IPS-NIHi11 (cell line): ENCODE measurements at regions not wholly inside any gene's neighbourhood (a gene's known extent, or its start where the extent isn't known, plus 50 kb on each side); places are given as distances from the start of the nearest gene placed in this dataset.

Experiments used
- DNase-seq: peaks from one replicate; pipeline ENCODE4 v3.0.0; 2012; ENCODE audit warnings: mixed read lengths, low spot score

DNA sequence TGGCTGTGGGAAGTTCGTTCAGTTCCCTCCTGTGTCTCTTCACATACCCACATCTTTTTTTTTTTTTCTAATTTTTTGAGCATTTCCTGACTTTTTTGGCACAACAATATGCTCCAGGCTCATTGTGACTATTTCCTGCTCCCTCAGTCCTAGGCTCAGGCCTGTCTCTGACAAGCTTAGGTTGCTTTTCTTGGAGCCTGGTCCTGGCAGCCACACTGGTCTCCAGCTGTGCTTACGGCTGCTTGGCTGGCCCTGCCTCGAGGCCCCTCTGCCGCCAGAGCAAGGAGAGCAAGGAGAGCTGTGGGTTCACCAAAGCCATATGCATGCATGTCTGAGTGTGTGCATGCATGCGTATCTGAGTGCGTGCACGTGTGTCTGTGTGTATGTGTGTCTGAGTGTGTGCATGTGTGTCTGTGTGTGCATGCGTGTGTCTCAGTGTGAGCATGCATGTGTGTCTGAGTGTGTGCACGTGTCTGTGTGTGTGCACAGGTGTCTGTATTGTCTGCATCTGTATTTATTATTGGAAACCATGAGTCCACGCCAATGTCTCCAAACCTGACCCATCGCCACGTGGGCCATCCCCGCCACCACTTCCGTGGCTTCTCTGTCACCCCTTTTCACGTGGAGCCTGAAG is 766.1 kb upstream of the SALL3 start:
- DNase-seq, result no peak

DNA sequence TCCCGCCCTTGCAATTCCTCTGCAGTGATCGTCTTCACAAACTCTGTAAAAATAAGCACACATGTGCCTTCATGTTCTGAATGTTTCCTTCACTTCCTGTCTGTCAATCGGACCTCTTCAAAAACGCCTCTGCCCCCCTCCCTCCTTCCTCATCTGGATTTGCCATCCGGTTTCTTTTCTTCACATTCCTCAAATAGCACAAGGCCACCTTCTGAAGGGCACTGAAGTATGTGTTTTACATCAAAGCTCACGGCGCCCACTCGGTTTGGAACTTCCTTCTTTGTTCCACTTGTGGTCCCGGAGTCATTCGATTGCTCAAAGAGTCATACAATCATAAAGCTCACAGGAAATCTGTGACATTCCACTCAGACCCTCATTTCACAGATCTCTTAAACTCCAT is 758.1 kb upstream of the SALL3 start:
- DNase-seq, result no peak

DNA sequence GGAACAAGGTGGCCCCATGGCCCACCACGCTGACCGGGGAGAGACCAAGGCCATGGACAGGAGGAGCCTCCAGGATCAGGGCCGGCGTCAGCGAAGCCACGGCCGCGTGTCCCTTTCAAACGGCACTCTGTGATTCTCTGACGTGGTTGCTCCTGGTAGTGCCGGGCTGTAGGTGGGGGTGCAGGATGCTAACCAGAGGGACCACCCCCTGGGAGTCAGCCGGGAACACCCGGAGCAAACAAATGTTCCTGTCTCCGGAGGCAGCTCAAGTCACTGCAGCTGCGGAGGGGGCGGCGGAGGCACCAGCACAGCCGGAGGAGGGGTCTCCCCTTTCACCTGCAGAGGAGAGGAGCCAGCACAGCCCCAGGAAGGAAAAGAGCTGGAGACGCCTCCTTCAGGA is 750.6 kb upstream of the SALL3 start:
- peak; percentile 60 for DNase-seq

GRCh38 chr18:78230911-78231310 is 748.7 kb upstream of the SALL3 start:
- DNase-seq, result no peak

DNA sequence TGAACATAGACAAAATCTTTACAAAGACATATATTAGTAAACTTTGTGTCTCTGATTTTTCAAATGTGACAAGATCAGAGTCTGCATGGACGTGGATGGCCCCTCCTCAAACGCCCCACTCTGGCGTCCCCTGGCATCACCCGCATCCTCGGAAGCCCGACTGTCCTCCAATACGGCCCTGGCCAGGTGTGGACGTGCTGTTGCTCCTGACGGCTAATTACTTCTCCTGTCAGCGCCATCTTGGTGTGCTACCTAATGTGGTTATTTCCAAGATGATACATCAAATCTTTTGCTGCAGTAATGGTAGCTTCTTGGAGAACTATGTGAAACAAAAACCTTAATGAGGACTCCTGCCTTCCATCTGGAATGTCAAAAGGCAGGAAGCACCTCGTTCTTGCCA is 747.4 kb upstream of the SALL3 start:
- DNase-seq, result no peak

GRCh38 chr18:78237864-78238263 is 741.8 kb upstream of the SALL3 start:
- no peak for DNase-seq

DNA sequence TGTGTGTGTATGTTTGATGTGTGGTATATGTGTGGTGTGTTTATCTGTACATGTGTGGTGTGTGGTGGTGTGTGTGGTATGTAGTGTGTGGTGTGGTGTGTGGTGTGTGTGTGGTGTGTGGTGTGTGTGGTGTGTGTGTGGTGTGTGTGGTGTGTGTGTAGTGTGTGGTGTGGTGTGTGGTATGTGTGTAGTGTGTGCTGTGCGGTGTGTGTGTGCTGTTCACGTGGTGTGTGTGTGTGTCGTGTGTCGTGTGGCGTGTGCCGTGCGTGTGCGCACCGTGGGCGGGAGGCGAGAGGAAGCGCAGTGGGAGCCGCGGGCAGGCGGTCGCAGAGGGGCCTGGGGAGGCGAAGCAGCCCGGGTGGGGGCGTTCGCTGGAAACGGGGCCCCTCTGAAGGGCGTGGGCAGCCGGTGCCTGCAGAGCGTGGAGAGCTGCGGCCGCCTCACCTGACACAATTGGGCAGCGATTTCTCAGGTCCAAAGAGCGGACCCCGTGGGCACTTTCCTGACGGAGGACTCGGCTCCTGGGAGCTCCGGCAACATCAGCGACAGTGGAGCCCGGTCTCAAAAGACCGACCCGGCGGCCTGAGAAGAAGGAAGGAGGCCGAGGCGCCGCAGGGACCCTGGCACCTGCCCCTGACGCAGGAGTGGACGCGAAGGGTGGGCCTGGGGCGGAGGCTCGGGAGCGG is 741.1 kb upstream of the SALL3 start:
- DNase-seq, result no peak

DNA sequence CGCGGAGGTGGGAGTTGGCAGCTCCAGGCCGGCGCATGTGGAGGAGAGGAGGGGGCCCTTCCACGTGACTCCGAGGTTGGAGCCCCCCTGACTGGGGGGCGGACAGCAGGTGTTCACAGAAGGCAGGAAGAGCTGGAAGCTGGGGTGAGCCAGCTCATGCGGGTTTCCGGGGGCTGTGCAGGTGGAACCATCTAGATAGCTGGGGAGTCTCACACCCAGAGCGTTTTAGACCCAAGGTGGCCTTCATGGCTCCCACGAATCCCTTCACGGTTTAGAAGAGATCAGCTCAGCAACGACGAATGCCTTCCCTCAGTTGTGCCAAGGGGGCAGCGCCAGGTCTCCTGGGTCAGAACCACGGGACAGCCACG is 740.5 kb upstream of the SALL3 start:
- DNase-seq, result no peak

DNA sequence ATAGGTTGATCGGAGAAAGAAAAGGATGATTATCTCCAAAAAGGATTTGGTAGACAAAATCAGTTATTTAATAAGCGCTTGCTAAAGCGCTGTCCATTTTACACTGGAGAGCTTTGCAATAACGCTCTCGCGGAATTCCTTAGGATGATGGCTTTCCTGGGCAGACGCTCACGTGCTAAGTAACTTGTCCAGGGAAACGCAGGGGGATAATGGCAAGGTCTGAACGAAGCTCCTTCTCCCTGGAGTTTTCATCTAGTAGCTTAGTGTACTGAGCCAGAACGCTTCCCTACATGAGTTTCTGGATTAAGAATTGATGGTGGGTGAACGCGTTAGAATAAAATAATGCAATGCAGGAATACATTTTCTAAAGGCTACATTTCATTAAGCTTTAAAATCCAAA is 739.5 kb upstream of the SALL3 start:
- DNase-seq, result no peak

DNA sequence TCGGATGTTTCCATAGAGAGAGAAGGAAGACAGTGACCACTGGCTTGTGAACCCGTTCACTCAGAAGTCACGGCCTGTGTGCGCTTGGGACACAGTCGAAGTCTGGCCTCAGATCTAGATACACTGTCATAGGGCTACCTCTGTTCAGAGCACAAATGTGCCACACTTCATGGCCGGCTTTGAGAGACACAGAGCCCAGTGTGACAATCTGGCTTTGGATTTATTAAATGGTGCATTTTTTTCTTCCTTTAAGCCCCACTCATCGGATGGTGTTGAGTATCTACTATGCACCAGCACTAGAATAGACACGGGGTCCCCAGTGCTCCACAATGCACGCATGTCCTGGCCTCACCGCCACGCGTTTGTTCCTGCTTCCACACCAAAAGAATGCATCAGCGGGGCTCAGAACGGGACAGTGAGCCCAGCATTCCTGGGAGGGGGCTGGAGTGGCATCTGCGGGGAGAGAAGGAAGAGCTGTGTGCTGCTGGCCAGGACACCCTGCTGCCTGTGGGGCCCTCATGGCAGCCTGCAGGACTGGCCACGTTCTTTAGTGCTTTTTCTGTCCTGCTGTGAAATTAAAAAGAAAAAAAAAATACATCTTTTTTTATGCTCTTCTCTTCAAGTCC is 738.9 kb upstream of the SALL3 start:
- peak; percentile 25 for DNase-seq

GRCh38 chr18:78241535-78242253 is 737.9 kb upstream of the SALL3 start:
- DNase-seq, result no peak

- DNase-seq, result no peak
Observed at GRCh38 chr18:78242254-78242643, 737.4 kb upstream of the SALL3 start.

DNA sequence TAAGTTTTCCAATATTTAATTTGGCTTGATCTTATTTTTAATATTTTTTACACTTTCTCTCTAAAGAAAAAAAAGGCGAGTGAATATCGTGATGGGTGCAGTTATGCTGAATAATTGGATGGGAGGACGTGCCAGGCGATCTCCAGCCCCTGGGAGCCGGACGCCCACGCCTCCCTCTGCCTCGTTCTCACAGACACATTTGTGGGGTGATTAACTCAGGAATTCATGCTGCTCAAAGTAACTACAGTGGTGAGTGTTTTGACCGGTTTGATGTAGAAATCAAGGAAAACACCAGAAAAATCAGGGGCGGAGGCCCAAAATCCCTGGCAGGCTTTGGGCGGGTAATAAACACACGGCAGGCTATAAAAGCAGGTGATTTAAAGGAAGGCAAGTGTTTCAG is 736.8 kb upstream of the SALL3 start:
- DNase-seq, result no peak

DNA sequence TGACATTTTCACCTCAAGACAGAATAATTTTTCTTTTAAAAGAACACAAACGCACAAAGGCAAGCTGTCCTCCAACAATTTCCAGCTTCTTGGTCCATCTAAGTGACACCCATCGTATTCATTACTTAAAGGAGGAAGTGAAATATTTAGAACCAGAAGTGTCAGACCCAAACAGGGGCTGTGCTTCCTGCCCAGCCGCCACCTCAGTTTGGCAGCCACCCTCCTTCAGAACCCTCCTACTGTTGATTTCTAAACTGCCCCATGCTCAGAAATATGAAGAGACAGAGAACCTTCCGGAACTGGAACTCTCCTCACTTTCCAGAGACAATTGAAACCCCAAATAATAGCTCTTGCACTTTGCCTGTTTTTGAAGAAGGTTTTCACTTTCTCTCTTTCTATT is 734.8 kb upstream of the SALL3 start:
- DNase-seq, result no peak

- DNase-seq, result no peak
Observed at GRCh38 chr18:78245451-78245850, 734.2 kb upstream of the SALL3 start.

GRCh38 chr18:78246050-78246449 is 733.6 kb upstream of the SALL3 start:
- no peak for DNase-seq

GRCh38 chr18:78246588-78246987 is 733.0 kb upstream of the SALL3 start:
- DNase-seq, result no peak

- DNase-seq, result no peak
Observed at GRCh38 chr18:78247615-78248289, 731.9 kb upstream of the SALL3 start.

DNA sequence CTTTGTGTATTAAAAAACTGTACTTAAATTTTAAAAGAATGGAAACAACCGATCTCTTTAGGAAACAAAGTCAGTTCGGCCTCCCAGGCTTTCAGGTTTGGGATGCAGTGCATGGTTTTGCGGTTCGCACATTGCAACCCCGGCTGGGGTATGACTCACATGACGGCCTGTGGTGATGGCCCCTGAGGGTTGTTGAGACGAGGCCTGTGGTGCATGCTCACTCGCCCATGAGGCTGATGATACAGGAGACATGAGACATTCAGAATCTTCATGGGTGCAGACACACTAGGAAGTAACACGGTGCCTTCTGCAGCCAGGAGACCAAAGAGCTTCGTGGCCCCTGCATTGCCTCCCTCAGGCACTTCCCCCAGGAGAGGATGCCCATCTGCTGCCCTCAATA is 724.6 kb upstream of the SALL3 start:
- no peak for DNase-seq

GRCh38 chr18:78268226-78268988 is 711.2 kb upstream of the SALL3 start:
- no peak for DNase-seq

- DNase-seq, result no peak
Observed at GRCh38 chr18:78271790-78272189, 707.8 kb upstream of the SALL3 start.

DNA sequence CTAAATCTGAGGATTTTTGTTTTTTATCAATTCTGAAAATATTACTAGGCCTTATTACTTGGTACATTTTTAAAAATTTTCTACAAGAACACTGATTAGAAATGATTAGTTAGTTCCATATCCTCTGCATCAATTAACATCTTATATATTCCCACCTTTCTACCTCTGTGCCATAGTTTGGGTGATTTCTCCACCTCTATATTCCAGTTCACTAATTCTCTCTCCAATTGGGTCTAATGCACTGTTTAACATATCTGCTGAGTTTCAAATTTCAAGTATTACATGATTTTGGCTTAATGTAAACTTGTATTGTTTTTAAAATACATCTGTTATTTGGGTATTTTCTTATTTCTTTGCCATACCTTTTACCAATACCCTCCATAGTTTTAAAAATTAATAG is 705.7 kb upstream of the SALL3 start:
- DNase-seq, result no peak
